HepG2 (cell line): ENCODE measurements at regions not wholly inside any gene's neighbourhood (a gene's known extent, or its start where the extent isn't known, plus 50 kb on each side); places are given as distances from the start of the nearest gene placed in this dataset.

ENCODE experiments used
- ATAC-seq: fragments of 200-7000 bp; cut with Tn5 transposase; 3 replicates; pipeline ENCODE4 v1.9.1; 2020; ENCODE audit warnings: mild to moderate bottlenecking, moderate library complexity
- BruUV-seq: library from RNA; stranded (reverse); fragments of 400-500 nt; replicated peaks from 2 replicates; lab custom pipeline; 2021; lab: Mats Ljungman, UMichigan
- CTCF ChIA-PET: fragments of 300-600 bp; formaldehyde crosslinking; extraction: SDS; loops from one replicate; lab custom pipeline; 2021; ENCODE audit warnings: low total read pairs, inconsistent platforms, low intra/inter-chr PET ratio; lab: Yijun Ruan, JAX
- POLR2A ChIA-PET: fragments of 350-600 bp; sonication (Branson Sonifier 250); formaldehyde crosslinking; loops from one replicate; lab custom pipeline; 2020; ENCODE audit warnings: antibody characterized with exemption, inconsistent platforms; lab: Yijun Ruan, JAX
- DNase-seq: peaks from one replicate; pipeline ENCODE4 v3.0.0-alpha.2; 2015; ENCODE audit warnings: low spot score
- FAIRE-seq: peaks from 3 replicates; lab custom pipeline; 2011; peaks lifted over from hg19 to GRCh38; lab: Jason Lieb, UNC
- H2AFZ ChIP-seq: one replicate; pipeline ENCODE4 v1.6.1; 2011; ENCODE audit warnings: low read length, inconsistent platforms
- H3K27ac ChIP-seq: fragments of 300-600 bp; 3 replicates; pipeline ENCODE4 v1.8.0; 2011; ENCODE audit warnings: mixed run types, mild to moderate bottlenecking, mixed read lengths, low read length, inconsistent platforms; ENCODE audit not compliant: insufficient read depth; ENCODE audit errors: extremely low read length
- H3K27me3 ChIP-seq, 2 experiments: fragments of 200-600 bp in 1 of 2; 2 replicates in 1 of 2; 3 replicates in 1 of 2; pipeline versions ENCODE4 v1.6.0 to v1.8.0; 2011; ENCODE audit warnings: low read length in 2 of 2, mild to moderate bottlenecking in 2 of 2, moderate library complexity in 2 of 2, inconsistent platforms in 1 of 2; ENCODE audit not compliant: insufficient read depth in 2 of 2, control insufficient read depth in 1 of 2
- H3K36me3 ChIP-seq, 2 experiments: fragments of 200-600 bp in 1 of 2; replicated peaks in 1 of 2; 2 replicates in 1 of 2; 3 replicates in 1 of 2; pipeline versions ENCODE4 v1.5.1 to v1.8.0; 2011; ENCODE audit warnings: low read length in 2 of 2, inconsistent platforms in 1 of 2; ENCODE audit not compliant: insufficient read depth in 2 of 2, control insufficient read depth in 1 of 2
- H3K4me1 ChIP-seq: 2 replicates; pipeline ENCODE4 v1.5.1; 2012; ENCODE audit warnings: low read length, inconsistent platforms; ENCODE audit not compliant: insufficient read depth
- H3K4me2 ChIP-seq: 2 replicates; pipeline ENCODE4 v1.6.0; 2011; ENCODE audit warnings: low read depth, low read length, inconsistent platforms
- H3K4me3 ChIP-seq, 3 experiments: fragments of 200-600 bp in 1 of 3; sonication (generic), shearing (Covaris generic) in 1 of 3; replicated peaks in 1 of 3; 2 replicates each; pipeline ENCODE4 v1.5.1; 2011 to 2016; ENCODE audit warnings: low read length in 3 of 3, inconsistent platforms in 2 of 3, low read depth in 2 of 3, mild to moderate bottlenecking in 2 of 3, control low read depth in 1 of 3, mixed read lengths in 1 of 3; ENCODE audit not compliant: insufficient read depth in 1 of 3
- H3K79me2 ChIP-seq: one replicate; pipeline ENCODE4 v1.6.1; 2011; ENCODE audit warnings: low read length, inconsistent platforms; ENCODE audit not compliant: insufficient read depth
- H3K9ac ChIP-seq: 2 replicates; pipeline ENCODE4 v1.6.0; 2011; ENCODE audit warnings: mild to moderate bottlenecking, low read depth, low read length, inconsistent platforms; ENCODE audit not compliant: insufficient read depth
- H3K9me3 ChIP-seq: 2 replicates; pipeline ENCODE4 v1.5.1; 2012; ENCODE audit warnings: mild to moderate bottlenecking, low read length
- H4K20me1 ChIP-seq: 2 replicates; pipeline ENCODE4 v1.6.0; 2011; ENCODE audit warnings: inconsistent platforms, mild to moderate bottlenecking, low read length, moderate library complexity; ENCODE audit not compliant: insufficient read depth
- CENPT ChIP-seq: sonication (generic); formaldehyde crosslinking; IDR thresholded peaks from 2 replicates; pipeline ENCODE4 v1.8.0; 2022; ENCODE audit warnings: low read depth, mild to moderate bottlenecking, moderate library complexity, missing genetic modification reagents
- EHMT2 ChIP-seq: fragments of 200-600 bp; sonication (generic); IDR thresholded peaks from 2 replicates; pipeline ENCODE4 v1.7.0; 2017; ENCODE audit warnings: antibody characterized with exemption, low read depth, low read length, borderline replicate concordance
- HMG20B ChIP-seq: conservative IDR thresholded peaks from 2 replicates; pipeline ENCODE4 v1.6.1; 2016; ENCODE audit warnings: missing genetic modification reagents, missing compliant biosample characterization
- HOXA9 ChIP-seq: sonication (generic); formaldehyde crosslinking; IDR thresholded peaks from 2 replicates; pipeline ENCODE4 v1.8.1; 2022; ENCODE audit warnings: missing genetic modification reagents, mild to moderate bottlenecking, moderate library complexity, borderline replicate concordance
- RNF219 ChIP-seq: sonication (generic); formaldehyde crosslinking; IDR thresholded peaks from 2 replicates; pipeline ENCODE4 v1.5.0; 2020; ENCODE audit warnings: mild to moderate bottlenecking, missing genetic modification reagents
- SAP130 ChIP-seq: IDR thresholded peaks from 2 replicates; pipeline ENCODE4 v1.6.1; 2016; ENCODE audit warnings: low read depth
- ZNF557 ChIP-seq: sonication (generic); formaldehyde crosslinking; IDR thresholded peaks from 2 replicates; pipeline ENCODE4 v1.4.0; 2020; ENCODE audit warnings: missing genetic modification reagents
- ZNF670 ChIP-seq: sonication (generic); formaldehyde crosslinking; IDR thresholded peaks from 2 replicates; pipeline ENCODE4 v1.8.0; 2022; ENCODE audit warnings: mild to moderate bottlenecking, missing genetic modification reagents, borderline replicate concordance
- ZNF788 ChIP-seq: sonication (generic); formaldehyde crosslinking; IDR thresholded peaks from 2 replicates; pipeline ENCODE4 v1.5.0; 2020; ENCODE audit warnings: mild to moderate bottlenecking, missing genetic modification reagents, borderline replicate concordance
- WGBS: methylation state at CpG from one replicate; pipeline ENCODE4 v1.1.6; 2017; ENCODE audit warnings: low lambda C conversion rate; 5-methylcytosine and 5-hydroxymethylcytosine counted together
- in situ Hi-C: cut with HindIII; loops from 2 replicates; pipeline ENCODE4 v1.10.0; 2017; ENCODE audit warnings: low pct_unique_long_range_greater_than_20kb; ENCODE audit not compliant: extremely low pct_ligation_motif_present
- intact Hi-C: fragments of 100-400 bp; cut with micrococcal nuclease; formaldehyde crosslinking; loops from one replicate; pipeline ENCODE4 v1.10.0; 2022; ENCODE audit not compliant: unreplicated experiment

- no peak for TF ChIP-seq RNF219 (CRISPR knock-in tag)
- TF ChIP-seq ZNF788 (CRISPR knock-in tag) = no peak
- TF ChIP-seq SAP130 (CRISPR knock-in tag) = no peak
- no peak for TF ChIP-seq EHMT2
- no peak for TF ChIP-seq ZNF670
Measured at GRCh38 chr11:90564531-90564930, 341.7 kb upstream of the CHORDC1 start (continued).

DNA sequence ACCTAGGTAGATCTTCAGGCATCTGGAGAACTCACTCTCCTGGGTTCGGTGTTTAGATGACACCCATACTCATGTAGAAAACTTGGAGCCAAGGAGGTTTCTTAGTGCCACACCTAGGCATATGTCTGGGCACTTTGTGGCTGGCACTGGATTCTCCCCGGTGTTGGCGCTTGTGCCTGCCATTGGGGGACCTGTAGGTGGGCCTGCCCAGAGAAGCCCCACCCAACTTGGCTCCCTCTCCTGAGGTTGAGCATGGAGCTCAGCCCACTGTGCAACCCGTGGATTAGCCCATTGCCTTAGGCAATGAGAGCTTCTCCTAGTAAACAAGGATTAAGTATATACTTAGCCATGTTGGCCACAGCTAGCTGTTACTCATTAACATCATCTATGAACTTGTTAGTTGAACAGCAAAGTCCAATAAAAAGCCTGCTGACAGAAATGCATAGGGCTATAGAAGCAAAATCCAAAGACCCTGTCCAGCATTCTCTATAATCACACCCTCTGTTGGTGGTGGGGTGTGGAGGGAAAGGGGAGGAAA, 335.5 kb upstream of the CHORDC1 start:
- ATAC-seq (peak; percentile 79), DNase-seq (peak; percentile 13)
- in situ Hi-C loops = no loop called here
- H4K20me1 ChIP-seq = no peaks in the 10 kb centered on the region
- H3K9ac ChIP-seq = no peak overlapping the region
- ChIA-PET CTCF (no interaction called here), POLR2A (no interaction called here)
- no peak overlapping the region for H3K4me3 ChIP-seq
- 42% methylated on average over 3 of the region's 4 CpGs for WGBS
- TF ChIP-seq HOXA9 (CRISPR knock-in tag) (no peak), HMG20B (CRISPR knock-in tag) (no peak), CENPT (no peak), ZNF557 (CRISPR knock-in tag) (no peak)
- TF ChIP-seq, all 625 proteins: peak for 0
- Histone ChIP-seq H2AFZ (no peak overlapping the region), H3K36me3 (no peaks in the 10 kb centered on the region), H3K9me3 (peaks cover 5% of the 10 kb centered on the region; the same call in 1 of the 2 replicates), H3K27me3 (no peaks in the 10 kb centered on the region), H3K4me2 (no peak overlapping the region), H3K27ac (no peak overlapping the region), H3K4me1 (peaks cover 6% of the 10 kb centered on the region), H3K79me2 (no peaks in the 10 kb centered on the region)
- FAIRE-seq = no peak
- intact Hi-C loops = no loop called here
- no TSS peak for BruUV-seq
